ENCODE measurements at regions not wholly inside any gene's neighbourhood (a gene's known extent, or its start where the extent isn't known, plus 50 kb on each side); places are given as distances from the start of the nearest gene placed in this dataset.
"Not testable (repeated sequence)": the region's sequence is repeated elsewhere in the genome, so short reads cannot be mapped to it uniquely, and the experiment has no call there.

- no peak overlapping the region for H3K27ac ChIP-seq (ENCODE audit: low read length, poor library complexity, severe bottlenecking)
- no peak overlapping the region for H3K4ac ChIP-seq (ENCODE audit: low read depth in 1 of 2, low read length in 2 of 2)
- no peaks in the 10 kb centered on the region for H3K27me3 ChIP-seq (ENCODE audit: control insufficient read depth in 1 of 2, insufficient read depth in 1 of 2, low read length in 2 of 2)
- H4K91ac ChIP-seq (ENCODE audit: low read length) = no peak overlapping the region
- H2AK5ac ChIP-seq (ENCODE audit: low read length, severe bottlenecking) = no peak overlapping the region
- no peak overlapping the region for H3K14ac ChIP-seq (ENCODE audit: low read length in 2 of 2)
- H3K9me3 ChIP-seq (ENCODE audit: control insufficient read depth, low read length) = no peaks in the 10 kb centered on the region
- no peak overlapping the region for H2BK15ac ChIP-seq (ENCODE audit: low read depth, poor library complexity, severe bottlenecking)
- no peak overlapping the region for H3K4me2 ChIP-seq (ENCODE audit: low read length, poor library complexity, severe bottlenecking)
- no peak overlapping the region for H4K8ac ChIP-seq (ENCODE audit: low read length)
- WGBS = 62% methylated on average over 2 of the region's 2 CpGs
- H2BK12ac ChIP-seq (ENCODE audit: low read length in 2 of 2) = no peak overlapping the region
- H2BK5ac ChIP-seq (ENCODE audit: low read depth, low read length, poor library complexity, severe bottlenecking) = no peak overlapping the region
- H3K9ac ChIP-seq (ENCODE audit: low read length) = no peak overlapping the region
- H3K36me3 ChIP-seq (ENCODE audit: control insufficient read depth in 1 of 2, insufficient read depth in 2 of 2, low read depth in 1 of 2, low read length in 2 of 2) = no peaks in the 10 kb centered on the region
- no peak for DNase-seq
- H3K4me1 ChIP-seq (ENCODE audit: control insufficient read depth, insufficient read depth, low read depth, low read length) = no peaks in the 10 kb centered on the region
- H3K18ac ChIP-seq (ENCODE audit: low read depth in 1 of 2, low read length in 2 of 2) = no peak overlapping the region
- H2AFZ ChIP-seq (ENCODE audit: low read depth, low read length) = no peak overlapping the region
- H3K79me1 ChIP-seq (replicated peaks; ENCODE audit: low read length, poor library complexity, severe bottlenecking) = no peaks in the 10 kb centered on the region
- no peak overlapping the region for H3K23ac ChIP-seq (ENCODE audit: low read length in 2 of 2)
- H2BK120ac ChIP-seq (ENCODE audit: low read depth, low read length) = no peak overlapping the region
- H3K4me3 ChIP-seq (ENCODE audit: insufficient read depth in 1 of 2, low read depth in 1 of 2, low read length in 2 of 2) = no peak overlapping the region
Observed at GRCh38 chrY:13881096-13881495, 105.2 kb downstream of the VCY start.

- no peak overlapping the region for H3K18ac ChIP-seq (ENCODE audit: low read depth in 1 of 2, low read length in 2 of 2)
- H2AK5ac ChIP-seq (ENCODE audit: low read length, severe bottlenecking) = no peak overlapping the region
- no peak for DNase-seq
- no peak overlapping the region for H3K4ac ChIP-seq (ENCODE audit: low read depth in 1 of 2, low read length in 2 of 2)
- no peak overlapping the region for H2BK15ac ChIP-seq (ENCODE audit: low read depth, poor library complexity, severe bottlenecking)
- no peaks in the 10 kb centered on the region for H3K79me1 ChIP-seq (replicated peaks; ENCODE audit: low read length, poor library complexity, severe bottlenecking)
- H3K4me3 ChIP-seq (ENCODE audit: insufficient read depth in 1 of 2, low read depth in 1 of 2, low read length in 2 of 2) = no peak overlapping the region
- no peak overlapping the region for H4K8ac ChIP-seq (ENCODE audit: low read length)
- H3K4me1 ChIP-seq (ENCODE audit: control insufficient read depth, insufficient read depth, low read depth, low read length) = no peaks in the 10 kb centered on the region
- no peak overlapping the region for H2BK12ac ChIP-seq (ENCODE audit: low read length in 2 of 2)
- no peaks in the 10 kb centered on the region for H3K9me3 ChIP-seq (ENCODE audit: control insufficient read depth, low read length)
- 80% methylated on average over 1 of the region's 5 CpGs for WGBS
- no peak overlapping the region for H4K91ac ChIP-seq (ENCODE audit: low read length)
- H3K27ac ChIP-seq (ENCODE audit: low read length, poor library complexity, severe bottlenecking) = no peak overlapping the region
- no peaks in the 10 kb centered on the region for H3K36me3 ChIP-seq (ENCODE audit: control insufficient read depth in 1 of 2, insufficient read depth in 2 of 2, low read depth in 1 of 2, low read length in 2 of 2)
- H3K27me3 ChIP-seq (ENCODE audit: control insufficient read depth in 1 of 2, insufficient read depth in 1 of 2, low read length in 2 of 2) = no peaks in the 10 kb centered on the region
- no peak overlapping the region for H3K9ac ChIP-seq (ENCODE audit: low read length)
- no peak overlapping the region for H2BK5ac ChIP-seq (ENCODE audit: low read depth, low read length, poor library complexity, severe bottlenecking)
- H3K23ac ChIP-seq (ENCODE audit: low read length in 2 of 2) = no peak overlapping the region
- no peak overlapping the region for H3K4me2 ChIP-seq (ENCODE audit: low read length, poor library complexity, severe bottlenecking)
- no peak overlapping the region for H3K14ac ChIP-seq (ENCODE audit: low read length in 2 of 2)
- no peak overlapping the region for H2BK120ac ChIP-seq (ENCODE audit: low read depth, low read length)
- H2AFZ ChIP-seq (ENCODE audit: low read depth, low read length) = no peak overlapping the region
Observed at GRCh38 chrY:13882829-13883228, 103.4 kb downstream of the VCY start.

- not testable (repeated sequence) for H2BK120ac ChIP-seq (ENCODE audit: low read depth, low read length); DNase-seq; H3K23ac ChIP-seq (ENCODE audit: low read length in 2 of 2); H3K18ac ChIP-seq (ENCODE audit: low read depth in 1 of 2, low read length in 2 of 2); H4K91ac ChIP-seq (ENCODE audit: low read length); H3K79me1 ChIP-seq (replicated peaks; ENCODE audit: low read length, poor library complexity, severe bottlenecking); H2BK5ac ChIP-seq (ENCODE audit: low read depth, low read length, poor library complexity, severe bottlenecking); H3K4ac ChIP-seq (ENCODE audit: low read depth in 1 of 2, low read length in 2 of 2); H3K9ac ChIP-seq (ENCODE audit: low read length); H3K27ac ChIP-seq (ENCODE audit: low read length, poor library complexity, severe bottlenecking); H2BK12ac ChIP-seq (ENCODE audit: low read length in 2 of 2); H3K4me3 ChIP-seq (ENCODE audit: insufficient read depth in 1 of 2, low read depth in 1 of 2, low read length in 2 of 2); H3K9me3 ChIP-seq (ENCODE audit: control insufficient read depth, low read length); H3K14ac ChIP-seq (ENCODE audit: low read length in 2 of 2); H2AFZ ChIP-seq (ENCODE audit: low read depth, low read length); H3K27me3 ChIP-seq (ENCODE audit: control insufficient read depth in 1 of 2, insufficient read depth in 1 of 2, low read length in 2 of 2); H2BK15ac ChIP-seq (ENCODE audit: low read depth, poor library complexity, severe bottlenecking); H4K8ac ChIP-seq (ENCODE audit: low read length); H3K4me1 ChIP-seq (ENCODE audit: control insufficient read depth, insufficient read depth, low read depth, low read length); H2AK5ac ChIP-seq (ENCODE audit: low read length, severe bottlenecking); H3K36me3 ChIP-seq (ENCODE audit: control insufficient read depth in 1 of 2, insufficient read depth in 2 of 2, low read depth in 1 of 2, low read length in 2 of 2); H3K4me2 ChIP-seq (ENCODE audit: low read length, poor library complexity, severe bottlenecking)
- WGBS = 100% methylated on average over 1 of the region's 2 CpGs
Observed at GRCh38 chrY:13894028-13894427, 92.2 kb downstream of the VCY start.

- Histone ChIP-seq H3K9me3 (ENCODE audit: control insufficient read depth, low read length) (no peaks in the 10 kb centered on the region), H2BK120ac (ENCODE audit: low read depth, low read length) (no peak overlapping the region), H3K27me3 (ENCODE audit: control insufficient read depth in 1 of 2, insufficient read depth in 1 of 2, low read length in 2 of 2) (no peaks in the 10 kb centered on the region), H2BK12ac (ENCODE audit: low read length in 2 of 2) (no peak overlapping the region), H3K79me1 (replicated peaks; ENCODE audit: low read length, poor library complexity, severe bottlenecking) (no peaks in the 10 kb centered on the region), H3K27ac (ENCODE audit: low read length, poor library complexity, severe bottlenecking) (no peak overlapping the region), H3K23ac (ENCODE audit: low read length in 2 of 2) (no peak overlapping the region), H2BK5ac (ENCODE audit: low read depth, low read length, poor library complexity, severe bottlenecking) (no peak overlapping the region), H3K4me2 (ENCODE audit: low read length, poor library complexity, severe bottlenecking) (no peak overlapping the region), H3K18ac (ENCODE audit: low read depth in 1 of 2, low read length in 2 of 2) (no peak overlapping the region), H3K4ac (ENCODE audit: low read depth in 1 of 2, low read length in 2 of 2) (no peak overlapping the region), H4K91ac (ENCODE audit: low read length) (no peak overlapping the region), H3K4me3 (ENCODE audit: insufficient read depth in 1 of 2, low read depth in 1 of 2, low read length in 2 of 2) (no peak overlapping the region), H2BK15ac (ENCODE audit: low read depth, poor library complexity, severe bottlenecking) (no peak overlapping the region), H3K4me1 (ENCODE audit: control insufficient read depth, insufficient read depth, low read depth, low read length) (no peaks in the 10 kb centered on the region), H3K36me3 (ENCODE audit: control insufficient read depth in 1 of 2, insufficient read depth in 2 of 2, low read depth in 1 of 2, low read length in 2 of 2) (no peaks in the 10 kb centered on the region), H4K8ac (ENCODE audit: low read length) (no peak overlapping the region), H2AFZ (ENCODE audit: low read depth, low read length) (no peak overlapping the region), H3K9ac (ENCODE audit: low read length) (no peak overlapping the region), H3K14ac (ENCODE audit: low read length in 2 of 2) (no peak overlapping the region), H2AK5ac (ENCODE audit: low read length, severe bottlenecking) (no peak overlapping the region)
- DNase-seq = no peak
Observed at GRCh38 chrY:13907736-13908135, 78.5 kb downstream of the VCY start.
